Activated T-helper 1 cell treated with anti-CD3 and anti-CD28 coated beads, Interleukin-2, amount 50 U/mL, for 16 hours (primary cell): ENCODE measurements at regions not wholly inside any gene's neighbourhood (a gene's known extent, or its start where the extent isn't known, plus 50 kb on each side); places are given as distances from the start of the nearest gene placed in this dataset.

ENCODE experiments used
- DNase-seq, 2 donors: peaks; one replicate each; pipeline ENCODE4 v3.0.0-alpha.2; 2020; ENCODE audit warnings: low read depth in 1 of 2, low spot score in 1 of 2

- DNase-seq = no peak
Observed at GRCh38 chr10:62453274-62453673, 79.1 kb downstream of the ZNF365 start.

GRCh38 chr10:62454687-62455397 is 80.7 kb downstream of the ZNF365 start:
- no peak for DNase-seq

- DNase-seq = no peak
Observed at GRCh38 chr10:62456611-62457101, 82.5 kb downstream of the ZNF365 start.

GRCh38 chr10:62457196-62457595 is 83.0 kb downstream of the ZNF365 start:
- no peak for DNase-seq

- no peak for DNase-seq
Observed at GRCh38 chr10:62457598-62457997, 83.4 kb downstream of the ZNF365 start.

- DNase-seq = no peak
Observed at GRCh38 chr10:62459072-62459471, 84.9 kb downstream of the ZNF365 start.

- DNase-seq = no peak
Observed at GRCh38 chr10:62459500-62459899, 85.3 kb downstream of the ZNF365 start.

- no peak for DNase-seq
Observed at GRCh38 chr10:62460393-62460792, 86.2 kb downstream of the ZNF365 start.

GRCh38 chr10:62461120-62461519 is 87.0 kb downstream of the ZNF365 start:
- DNase-seq = no peak

- DNase-seq = no peak
Observed at GRCh38 chr10:62462461-62462860, 88.3 kb downstream of the ZNF365 start.

GRCh38 chr10:62463364-62463763 is 89.2 kb downstream of the ZNF365 start:
- DNase-seq = no peak

GRCh38 chr10:62464308-62464707 is 90.1 kb downstream of the ZNF365 start:
- DNase-seq = no peak

- DNase-seq = no peak
Observed at GRCh38 chr10:62466590-62466989, 92.4 kb downstream of the ZNF365 start.

GRCh38 chr10:62467527-62467926 is 93.4 kb downstream of the ZNF365 start:
- no peak for DNase-seq

GRCh38 chr10:62471711-62472110 is 97.5 kb downstream of the ZNF365 start:
- DNase-seq = no peak

- no peak for DNase-seq
Observed at GRCh38 chr10:62473241-62473640, 99.1 kb downstream of the ZNF365 start.

- no peak for DNase-seq
Observed at GRCh38 chr10:62475551-62475950, 101.4 kb downstream of the ZNF365 start.

- DNase-seq = no peak
Observed at GRCh38 chr10:62479523-62479922, 105.4 kb downstream of the ZNF365 start.

- DNase-seq = no peak
Observed at GRCh38 chr10:62480196-62480595, 106.0 kb downstream of the ZNF365 start.

- no peak for DNase-seq
Observed at GRCh38 chr10:62482581-62482980, 108.4 kb downstream of the ZNF365 start.

- DNase-seq = no peak
Observed at GRCh38 chr10:62491597-62491996, 117.4 kb downstream of the ZNF365 start.

- DNase-seq = no peak
Observed at GRCh38 chr10:62492012-62492869, 118.1 kb downstream of the ZNF365 start.
